GM23248 (cell line): ENCODE measurements at regions not wholly inside any gene's neighbourhood (a gene's known extent, or its start where the extent isn't known, plus 50 kb on each side); places are given as distances from the start of the nearest gene placed in this dataset.

Experiments used
- EZH2 ChIP-seq: fragments of 200-600 bp; sonication (generic); IDR thresholded peaks from 2 replicates; pipeline ENCODE4 v1.6.1; 2018; ENCODE audit warnings: antibody characterized with exemption, mild to moderate bottlenecking; ENCODE audit not compliant: insufficient read depth, poor library complexity, severe bottlenecking
- EZH2phosphoT487 ChIP-seq: fragments of 200-600 bp; sonication (generic); IDR thresholded peaks from 2 replicates; pipeline ENCODE4 v1.6.1; 2018; ENCODE audit warnings: antibody characterized with exemption, moderate library complexity, mild to moderate bottlenecking, low read depth; ENCODE audit not compliant: insufficient read depth

- TF ChIP-seq EZH2, result no peak
- no peak for TF ChIP-seq EZH2phosphoT487
Measured at GRCh38 chr1:19023787-19024186, 67.3 kb upstream of the IFFO2 start.
